HG03039 (cell line): ENCODE measurements at regions not wholly inside any gene's neighbourhood (a gene's known extent, or its start where the extent isn't known, plus 50 kb on each side); places are given as distances from the start of the nearest gene placed in this dataset.
"Not testable (repeated sequence)": the region's sequence is repeated elsewhere in the genome, so short reads cannot be mapped to it uniquely, and the experiment has no call there.

Experiments used
- ATAC-seq: cut with Tn5 transposase; IDR thresholded peaks from one replicate; pipeline ENCODE4 v1.9.1; 2021; ENCODE audit warnings: mild to moderate bottlenecking, moderate library complexity; ENCODE audit not compliant: unreplicated experiment

- ATAC-seq = no peak
Measured at GRCh38 chr10:65628493-65629139, 1297.2 kb upstream of the LRRTM3 start.

GRCh38 chr10:65660006-65660405 is 1265.8 kb upstream of the LRRTM3 start:
- ATAC-seq = no peak

- ATAC-seq = no peak
Measured at GRCh38 chr10:65670087-65670486, 1255.7 kb upstream of the LRRTM3 start.

GRCh38 chr10:65670596-65670995 is 1255.2 kb upstream of the LRRTM3 start:
- not testable (repeated sequence) for ATAC-seq

GRCh38 chr10:65675236-65675635 is 1250.6 kb upstream of the LRRTM3 start:
- ATAC-seq = no peak

GRCh38 chr10:65684896-65685295 is 1240.9 kb upstream of the LRRTM3 start:
- no peak for ATAC-seq

GRCh38 chr10:65701168-65701776 is 1224.6 kb upstream of the LRRTM3 start:
- no peak for ATAC-seq

- ATAC-seq = no peak
Measured at GRCh38 chr10:65708057-65708456, 1217.8 kb upstream of the LRRTM3 start.

GRCh38 chr10:65710306-65710705 is 1215.5 kb upstream of the LRRTM3 start:
- ATAC-seq = no peak

- no peak for ATAC-seq
Measured at GRCh38 chr10:65719790-65720189, 1206.0 kb upstream of the LRRTM3 start.

GRCh38 chr10:65720901-65721300 is 1204.9 kb upstream of the LRRTM3 start:
- ATAC-seq = no peak

GRCh38 chr10:65723525-65723924 is 1202.3 kb upstream of the LRRTM3 start:
- no peak for ATAC-seq

GRCh38 chr10:65735382-65735781 is 1190.5 kb upstream of the LRRTM3 start:
- no peak for ATAC-seq

- no peak for ATAC-seq
Measured at GRCh38 chr10:65742906-65743305, 1182.9 kb upstream of the LRRTM3 start.

GRCh38 chr10:65751218-65751617 is 1174.6 kb upstream of the LRRTM3 start:
- no peak for ATAC-seq

GRCh38 chr10:65751896-65752295 is 1173.9 kb upstream of the LRRTM3 start:
- ATAC-seq = no peak

GRCh38 chr10:65753532-65753931 is 1172.3 kb upstream of the LRRTM3 start:
- ATAC-seq = no peak

GRCh38 chr10:65754112-65754511 is 1171.7 kb upstream of the LRRTM3 start:
- ATAC-seq = no peak

GRCh38 chr10:65762311-65762710 is 1163.5 kb upstream of the LRRTM3 start:
- no peak for ATAC-seq

- ATAC-seq = no peak
Measured at GRCh38 chr10:65765006-65765541, 1160.8 kb upstream of the LRRTM3 start.

- no peak for ATAC-seq
Measured at GRCh38 chr10:65769828-65770227, 1156.0 kb upstream of the LRRTM3 start.

- ATAC-seq = no peak
Measured at GRCh38 chr10:65778753-65779152, 1147.1 kb upstream of the LRRTM3 start.

GRCh38 chr10:65779985-65780384 is 1145.9 kb upstream of the LRRTM3 start:
- no peak for ATAC-seq
